ENCODE measurements at regions not wholly inside any gene's neighbourhood (a gene's known extent, or its start where the extent isn't known, plus 50 kb on each side); places are given as distances from the start of the nearest gene placed in this dataset.

GRCh38 chr4:116362583-116362982 lies 722.8 kb downstream of the TRAM1L1 start:
- TF ChIP-seq CTCF (IDR thresholded peaks at IDR 0.05), result no peak
- TF ChIP-seq POLR2A (IDR thresholded peaks at IDR 0.05), result no peak

All from vagina (tissue), 2 donors.